SK-N-SH treated with all-trans-retinoic acid at 6 μM for 48 hours (cell line): ENCODE measurements at regions not wholly inside any gene's neighbourhood (a gene's known extent, or its start where the extent isn't known, plus 50 kb on each side); places are given as distances from the start of the nearest gene placed in this dataset.

Experiments
- ATAC-seq: fragments of 200-7000 bp; cut with Tn5 transposase; 3 replicates; pipeline ENCODE4 v1.9.1; 2020; ENCODE audit warnings: mild to moderate bottlenecking, moderate library complexity
- ARNTL ChIP-seq: fragments of 450-650 bp; formaldehyde crosslinking; IDR thresholded peaks from 2 replicates; pipeline ENCODE4 v1.5.0; 2020; ENCODE audit warnings: low read depth, mild to moderate bottlenecking, moderate library complexity, borderline replicate concordance
- BACH2 ChIP-seq: fragments of 250-450 bp; sonication (Bioruptor Pico); IDR thresholded peaks from 2 replicates; pipeline ENCODE4 v1.9.0; 2021; ENCODE audit warnings: mild to moderate bottlenecking, borderline replicate concordance
- CREB5 ChIP-seq: fragments of 250-450 bp; sonication (Bioruptor Pico); IDR thresholded peaks from 2 replicates; pipeline ENCODE4 v1.5.1; 2020; ENCODE audit warnings: low read depth, mild to moderate bottlenecking, moderate library complexity
- CSDC2 ChIP-seq: fragments of 250-450 bp; sonication (Bioruptor Pico); IDR thresholded peaks from 2 replicates; pipeline ENCODE4 v1.5.0; 2020; ENCODE audit warnings: mild to moderate bottlenecking, moderate library complexity
- CSRNP3 ChIP-seq: fragments of 250-450 bp; sonication (Bioruptor Pico); IDR thresholded peaks from 2 replicates; pipeline ENCODE4 v1.5.1; 2021; ENCODE audit warnings: mild to moderate bottlenecking, moderate library complexity
- GLIS3 ChIP-seq: fragments of 250-450 bp; sonication (Bioruptor Pico); IDR thresholded peaks from 2 replicates; pipeline ENCODE4 v1.5.0; 2020; ENCODE audit warnings: mild to moderate bottlenecking, moderate library complexity
- ISL1 ChIP-seq: fragments of 250-450 bp; sonication (Bioruptor Pico); IDR thresholded peaks from 2 replicates; pipeline ENCODE4 v2.1.2; 2022; ENCODE audit warnings: mild to moderate bottlenecking, moderate library complexity
- OSR1 ChIP-seq: fragments of 250-450 bp; sonication (Bioruptor Pico); IDR thresholded peaks from 2 replicates; pipeline ENCODE4 v1.8.0; 2022; ENCODE audit warnings: moderate library complexity, mild to moderate bottlenecking, inconsistent platforms
- PATZ1 ChIP-seq: fragments of 250-450 bp; sonication (Bioruptor Pico); IDR thresholded peaks from 2 replicates; pipeline ENCODE4 v1.8.0; 2020; ENCODE audit warnings: mild to moderate bottlenecking, moderate library complexity, borderline replicate concordance
- POU6F1 ChIP-seq: fragments of 250-450 bp; sonication (Bioruptor Pico); IDR thresholded peaks from 2 replicates; pipeline ENCODE4 v1.8.0; 2021; ENCODE audit warnings: low read depth, mild to moderate bottlenecking, moderate library complexity, borderline replicate concordance
- PPARA ChIP-seq: fragments of 250-450 bp; sonication (Bioruptor Pico); IDR thresholded peaks from 2 replicates; pipeline ENCODE4 v1.5.0; 2020; ENCODE audit warnings: mild to moderate bottlenecking, borderline replicate concordance
- RARB ChIP-seq: fragments of 250-450 bp; sonication (Bioruptor Pico); IDR thresholded peaks from 2 replicates; pipeline ENCODE4 v1.8.0; 2021; ENCODE audit warnings: mild to moderate bottlenecking, moderate library complexity
- TCF4 ChIP-seq: fragments of 250-450 bp; sonication (Bioruptor Pico); IDR thresholded peaks from 2 replicates; pipeline ENCODE4 v1.8.0; 2021; ENCODE audit warnings: mild to moderate bottlenecking, moderate library complexity, borderline replicate concordance
- TOX ChIP-seq: fragments of 250-450 bp; sonication (Bioruptor Pico); IDR thresholded peaks from 2 replicates; pipeline ENCODE4 v1.8.0; 2021; ENCODE audit warnings: mild to moderate bottlenecking, moderate library complexity, borderline replicate concordance
- TSHZ2 ChIP-seq: fragments of 250-450 bp; sonication (Bioruptor Pico); IDR thresholded peaks from 2 replicates; pipeline ENCODE4 v1.5.0; 2020; ENCODE audit warnings: mild to moderate bottlenecking, moderate library complexity
- ZC3H10 ChIP-seq: fragments of 250-450 bp; sonication (Bioruptor Pico); IDR thresholded peaks from 2 replicates; pipeline ENCODE4 v1.5.1; 2021; ENCODE audit warnings: mild to moderate bottlenecking, moderate library complexity
- ZFP3 ChIP-seq: fragments of 250-450 bp; sonication (Bioruptor Pico); IDR thresholded peaks from 2 replicates; pipeline ENCODE4 v1.5.0; 2020; ENCODE audit warnings: mild to moderate bottlenecking, moderate library complexity
- ZFP30 ChIP-seq: fragments of 450-650 bp; formaldehyde crosslinking; IDR thresholded peaks from 2 replicates; pipeline ENCODE4 v1.5.0; 2022; ENCODE audit warnings: mild to moderate bottlenecking, moderate library complexity
- ZNF565 ChIP-seq: fragments of 450-650 bp; formaldehyde crosslinking; conservative IDR thresholded peaks from 2 replicates; pipeline ENCODE4 v1.5.0; 2020; ENCODE audit warnings: low read depth, mild to moderate bottlenecking, moderate library complexity
- ZNF70 ChIP-seq: fragments of 450-650 bp; formaldehyde crosslinking; IDR thresholded peaks from 2 replicates; pipeline ENCODE4 v1.5.0; 2020; ENCODE audit warnings: mild to moderate bottlenecking, moderate library complexity
- ZNF8 ChIP-seq: fragments of 450-650 bp; formaldehyde crosslinking; IDR thresholded peaks from 2 replicates; pipeline ENCODE4 v1.5.0; 2020; ENCODE audit warnings: mild to moderate bottlenecking, moderate library complexity

GRCh38 chr2:122681626-122682025, 926.2 kb downstream of the TSN start:
- ATAC-seq: no peak
- TF ChIP-seq CSRNP3 (no peak), CSDC2 (no peak), ZC3H10 (no peak), ARNTL (CRISPR knock-in tag) (no peak), GLIS3 (no peak), BACH2 (no peak), CREB5 (CRISPR knock-in tag) (no peak), OSR1 (no peak), ZNF70 (CRISPR knock-in tag) (no peak), ZFP30 (no peak), PPARA (no peak), TSHZ2 (CRISPR knock-in tag) (no peak), ISL1 (no peak), ZFP3 (CRISPR knock-in tag) (no peak), POU6F1 (no peak), TCF4 (CRISPR knock-in tag) (no peak), TOX (CRISPR knock-in tag) (no peak), ZNF8 (CRISPR knock-in tag) (no peak)

GRCh38 chr2:122682356-122682755, 926.9 kb downstream of the TSN start:
- ATAC-seq: no peak
- no peak for TF ChIP-seq TCF4 (CRISPR knock-in tag)
- no peak for TF ChIP-seq POU6F1
- no peak for TF ChIP-seq ISL1
- TF ChIP-seq ZNF70 (CRISPR knock-in tag): no peak
- no peak for TF ChIP-seq TSHZ2 (CRISPR knock-in tag)
- no peak for TF ChIP-seq ZC3H10
- no peak for TF ChIP-seq ZNF8 (CRISPR knock-in tag)
- no peak for TF ChIP-seq RARB (CRISPR knock-in tag)
- no peak for TF ChIP-seq GLIS3
- no peak for TF ChIP-seq CREB5 (CRISPR knock-in tag)
- TF ChIP-seq OSR1: no peak
- TF ChIP-seq CSDC2: no peak
- no peak for TF ChIP-seq ZFP30
- TF ChIP-seq TOX (CRISPR knock-in tag): no peak
- no peak for TF ChIP-seq PPARA
- no peak for TF ChIP-seq BACH2
- TF ChIP-seq ZNF565 (CRISPR knock-in tag): no peak
- TF ChIP-seq PATZ1 (CRISPR knock-in tag): no peak
